Brain microvascular endothelial cell (primary cell): ENCODE measurements at regions not wholly inside any gene's neighbourhood (a gene's known extent, or its start where the extent isn't known, plus 50 kb on each side); places are given as distances from the start of the nearest gene placed in this dataset.
"Not testable (repeated sequence)": the region's sequence is repeated elsewhere in the genome, so short reads cannot be mapped to it uniquely, and the experiment has no call there.

Source experiments
- DNase-seq: peaks from one replicate; pipeline ENCODE4 v3.0.0-alpha.2; 2020
- H3K27ac ChIP-seq: fragments of 250-450 bp; sonication (Bioruptor Pico); 2 replicates; pipeline ENCODE4 v1.5.1; 2020; ENCODE audit warnings: mild to moderate bottlenecking, moderate library complexity
- H3K27me3 ChIP-seq: fragments of 250-450 bp; sonication (Bioruptor Pico); replicated peaks from 2 replicates; pipeline ENCODE4 v1.5.1; 2020; ENCODE audit warnings: mild to moderate bottlenecking
- H3K36me3 ChIP-seq: fragments of 250-450 bp; sonication (Bioruptor Pico); replicated peaks from 2 replicates; pipeline ENCODE4 v1.5.1; 2020; ENCODE audit warnings: mild to moderate bottlenecking
- H3K4me3 ChIP-seq: 2 replicates; pipeline ENCODE4 v1.5.1; 2011; ENCODE audit warnings: low read depth, mild to moderate bottlenecking, control low read depth, low read length, moderate library complexity
- in situ Hi-C: cut with HindIII; loops from 2 replicates; pipeline ENCODE4 v1.10.0; 2017; ENCODE audit warnings: low sequenced_read_pairs, low pct_ligation_motif_present
- TF ChIP-seq, protein P1 (sequence below): IDR thresholded peaks from 2 replicates; pipeline ENCODE4 v1.5.1; 2011; ENCODE audit warnings: low read depth, mild to moderate bottlenecking, moderate library complexity, low read length, control low read depth, inconsistent platforms; ENCODE audit errors: missing control alignments

DNA sequence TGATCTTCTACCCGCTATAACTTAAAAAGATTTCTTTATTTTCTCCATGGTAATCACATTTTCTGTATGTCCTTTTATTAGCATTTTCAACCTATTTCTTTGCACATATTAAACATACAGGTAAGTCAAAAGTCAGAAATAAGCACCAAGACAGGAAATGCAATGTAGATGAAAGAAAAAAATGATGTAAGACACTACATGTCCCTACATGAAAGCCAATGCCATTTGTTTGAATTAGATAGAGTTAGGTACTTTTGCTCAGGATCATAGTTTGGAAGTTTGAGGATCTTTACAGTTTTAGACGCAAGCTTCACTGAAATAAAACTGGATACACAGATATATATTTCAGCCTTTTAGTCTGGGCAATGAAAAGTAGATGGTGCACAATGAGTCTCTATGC, 453.1 kb upstream of the MEF2C start:
- Histone ChIP-seq H3K27ac (no peak overlapping the region), H3K36me3 (no peaks in the 10 kb centered on the region), H3K4me3 (no peak overlapping the region), H3K27me3 (no peaks in the 10 kb centered on the region)
- in situ Hi-C loops = no loop called here
- TF ChIP-seq, protein P1, sequence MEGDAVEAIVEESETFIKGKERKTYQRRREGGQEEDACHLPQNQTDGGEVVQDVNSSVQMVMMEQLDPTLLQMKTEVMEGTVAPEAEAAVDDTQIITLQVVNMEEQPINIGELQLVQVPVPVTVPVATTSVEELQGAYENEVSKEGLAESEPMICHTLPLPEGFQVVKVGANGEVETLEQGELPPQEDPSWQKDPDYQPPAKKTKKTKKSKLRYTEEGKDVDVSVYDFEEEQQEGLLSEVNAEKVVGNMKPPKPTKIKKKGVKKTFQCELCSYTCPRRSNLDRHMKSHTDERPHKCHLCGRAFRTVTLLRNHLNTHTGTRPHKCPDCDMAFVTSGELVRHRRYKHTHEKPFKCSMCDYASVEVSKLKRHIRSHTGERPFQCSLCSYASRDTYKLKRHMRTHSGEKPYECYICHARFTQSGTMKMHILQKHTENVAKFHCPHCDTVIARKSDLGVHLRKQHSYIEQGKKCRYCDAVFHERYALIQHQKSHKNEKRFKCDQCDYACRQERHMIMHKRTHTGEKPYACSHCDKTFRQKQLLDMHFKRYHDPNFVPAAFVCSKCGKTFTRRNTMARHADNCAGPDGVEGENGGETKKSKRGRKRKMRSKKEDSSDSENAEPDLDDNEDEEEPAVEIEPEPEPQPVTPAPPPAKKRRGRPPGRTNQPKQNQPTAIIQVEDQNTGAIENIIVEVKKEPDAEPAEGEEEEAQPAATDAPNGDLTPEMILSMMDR = no peak
- no peak for DNase-seq

DNA sequence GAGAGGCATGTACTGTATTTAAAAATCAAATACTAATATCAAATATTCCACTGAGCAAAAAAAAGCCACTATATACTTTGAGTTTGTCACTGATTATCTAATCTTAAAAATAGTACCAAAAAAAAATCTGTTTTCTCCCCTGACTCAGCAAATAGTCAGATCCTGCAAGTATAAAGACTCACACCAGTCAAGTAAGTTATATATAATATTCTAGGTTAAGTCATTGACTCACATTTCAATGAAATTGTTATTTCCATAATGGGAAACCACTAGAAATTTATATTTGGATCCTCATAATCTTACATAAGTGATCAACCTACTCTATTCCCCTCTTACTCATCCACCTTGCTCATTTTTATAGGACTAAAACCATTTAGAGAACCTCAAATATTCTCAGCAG, 447.2 kb upstream of the MEF2C start:
- H3K36me3 ChIP-seq = no peaks in the 10 kb centered on the region
- DNase-seq = no peak
- no peak overlapping the region for H3K27ac ChIP-seq
- in situ Hi-C loops = no loop called here
- TF ChIP-seq, protein P1 = no peak
- H3K27me3 ChIP-seq = no peaks in the 10 kb centered on the region
- no peak overlapping the region for H3K4me3 ChIP-seq

DNA sequence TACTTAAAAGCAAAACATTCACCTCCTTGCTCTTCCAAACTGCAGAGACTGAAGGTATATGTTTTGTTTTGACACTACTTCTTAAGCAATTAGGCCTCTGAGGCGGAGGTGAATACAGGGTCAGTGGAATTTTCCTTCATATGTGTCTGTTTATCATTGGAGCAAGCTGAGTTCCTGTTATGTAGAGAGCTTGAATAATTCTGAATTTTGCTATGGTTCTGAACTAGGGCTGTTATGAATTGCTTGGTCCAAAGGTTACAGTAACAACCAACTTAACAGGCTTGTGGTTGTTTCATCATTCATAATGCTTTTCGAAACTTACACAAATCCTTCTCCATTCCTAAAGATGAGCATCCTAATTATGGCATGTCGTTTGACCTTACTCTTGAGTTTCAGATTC, 444.6 kb upstream of the MEF2C start:
- TF ChIP-seq, protein P1 = no peak
- no peak overlapping the region for H3K4me3 ChIP-seq
- no peaks in the 10 kb centered on the region for H3K36me3 ChIP-seq
- no peaks in the 10 kb centered on the region for H3K27me3 ChIP-seq
- H3K27ac ChIP-seq = no peak overlapping the region
- in situ Hi-C loops = no loop called here
- DNase-seq = no peak

DNA sequence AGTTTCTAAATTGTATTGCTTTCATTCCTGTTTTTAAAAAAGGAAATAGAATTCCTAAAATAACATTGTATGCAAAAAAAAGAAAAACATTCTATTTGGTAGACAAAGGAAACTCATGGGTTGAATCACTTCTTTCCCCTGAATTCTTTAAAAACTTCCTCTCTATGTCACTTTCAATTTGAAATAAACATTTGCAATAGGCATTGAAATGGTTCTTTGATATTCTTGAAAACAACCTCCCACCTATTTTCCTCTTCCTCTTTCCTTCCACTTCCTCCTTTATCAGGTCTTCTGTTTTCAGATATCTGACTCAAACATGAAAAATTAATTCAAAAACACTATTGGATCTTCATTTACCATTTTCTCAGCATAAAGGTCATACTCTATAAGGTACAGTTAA, 442.0 kb upstream of the MEF2C start:
- in situ Hi-C loops = no loop called here
- H3K4me3 ChIP-seq = no peak overlapping the region
- H3K36me3 ChIP-seq = no peaks in the 10 kb centered on the region
- TF ChIP-seq, protein P1 = no peak
- no peak overlapping the region for H3K27ac ChIP-seq
- no peaks in the 10 kb centered on the region for H3K27me3 ChIP-seq
- DNase-seq = no peak

DNA sequence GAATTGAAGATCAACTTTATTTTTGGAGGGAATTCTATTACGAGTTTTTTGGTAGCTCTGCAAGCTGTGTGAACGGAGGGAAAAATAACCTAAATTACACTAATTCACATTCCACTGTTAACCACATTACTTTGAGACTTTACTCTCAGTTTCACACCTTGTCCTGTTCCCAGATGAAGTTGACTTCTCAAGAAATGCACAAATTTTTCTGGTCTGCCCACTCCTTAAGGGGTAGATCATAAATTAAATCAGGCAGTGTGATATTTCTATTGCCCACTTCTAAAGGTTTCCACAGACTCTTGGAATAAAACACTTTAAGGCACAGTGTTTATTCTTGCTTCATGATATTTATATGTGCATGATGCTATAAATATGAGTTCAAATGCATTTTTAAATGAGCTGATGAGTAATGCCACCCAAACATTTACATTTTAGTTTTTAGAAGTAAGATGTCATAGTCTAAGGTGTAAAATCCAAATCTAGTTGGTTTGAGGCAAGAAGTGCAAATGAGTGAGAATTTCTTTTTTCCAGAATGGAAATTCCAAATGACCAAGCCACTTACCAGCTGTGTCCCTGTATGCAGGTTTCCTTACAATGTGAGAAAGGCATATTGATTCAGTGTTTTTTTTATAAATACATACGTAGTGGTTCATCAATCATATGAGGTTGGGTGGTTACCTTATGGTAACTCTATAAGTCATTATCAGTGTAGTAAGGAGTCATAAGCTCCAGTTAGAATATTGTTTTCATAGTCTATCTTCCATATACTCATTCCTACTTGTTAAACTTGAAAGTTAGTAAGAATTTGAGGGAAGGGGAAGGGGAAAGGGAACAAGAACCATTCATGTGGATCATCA, 437.7 kb upstream of the MEF2C start:
- no peak for DNase-seq
- no peak overlapping the region for H3K27ac ChIP-seq
- TF ChIP-seq, protein P1 = no peak
- no peaks in the 10 kb centered on the region for H3K27me3 ChIP-seq
- H3K36me3 ChIP-seq = no peaks in the 10 kb centered on the region
- in situ Hi-C loops = no loop called here
- H3K4me3 ChIP-seq = no peak overlapping the region

DNA sequence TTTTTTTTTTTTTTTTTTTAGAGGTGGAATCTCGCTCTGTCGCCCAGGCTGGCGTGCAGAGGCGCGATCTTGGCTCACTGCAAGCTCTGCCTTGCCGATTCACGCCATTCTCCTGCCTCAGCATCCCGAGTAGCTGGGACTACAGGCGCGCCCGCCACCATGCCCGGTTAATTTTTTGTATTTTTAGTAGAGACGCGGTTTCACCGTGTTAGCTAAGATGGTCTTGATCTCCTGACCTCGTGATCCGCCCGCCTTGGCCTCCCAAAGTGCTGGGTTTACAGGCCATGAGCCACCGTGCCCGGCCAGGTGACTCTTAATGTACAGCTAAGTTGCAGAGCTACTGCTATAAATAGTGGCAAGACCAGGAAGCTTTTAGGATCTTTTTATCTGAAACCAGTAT, 434.9 kb upstream of the MEF2C start:
- DNase-seq, H3K27me3 ChIP-seq, H3K27ac ChIP-seq, in situ Hi-C loops, H3K36me3 ChIP-seq, H3K4me3 ChIP-seq: not testable (repeated sequence)
